Mucosa of stomach (tissue), 1 donor: ENCODE measurements at regions not wholly inside any gene's neighbourhood (a gene's known extent, or its start where the extent isn't known, plus 50 kb on each side); places are given as distances from the start of the nearest gene placed in this dataset.

Experiments used
- H3K27me3 ChIP-seq: one replicate; pipeline ENCODE4 v1.7.0; 2013; ENCODE audit warnings: mild to moderate bottlenecking, low read length; ENCODE audit not compliant: control insufficient read depth, insufficient read depth
- H3K36me3 ChIP-seq: one replicate; pipeline ENCODE4 v1.7.0; 2013; ENCODE audit warnings: low read length; ENCODE audit not compliant: control insufficient read depth, insufficient read depth
- H3K4me1 ChIP-seq: one replicate; pipeline ENCODE4 v1.7.0; 2013; ENCODE audit warnings: mild to moderate bottlenecking, low read length; ENCODE audit not compliant: control insufficient read depth, insufficient read depth
- H3K4me3 ChIP-seq: one replicate; pipeline ENCODE4 v1.7.0; 2013; ENCODE audit warnings: low read length
- H3K9ac ChIP-seq: one replicate; pipeline ENCODE4 v1.7.0; 2013; ENCODE audit warnings: mild to moderate bottlenecking, low read length, moderate library complexity
- H3K9me3 ChIP-seq: one replicate; pipeline ENCODE4 v1.7.0; 2013; ENCODE audit warnings: mild to moderate bottlenecking, low read length, moderate library complexity; ENCODE audit not compliant: control insufficient read depth
- donor health status: Pancreatic carcinoma.

- no peaks in the 10 kb centered on the region for H3K36me3 ChIP-seq
- H3K9me3 ChIP-seq, result no peaks in the 10 kb centered on the region
- H3K27me3 ChIP-seq, result no peaks in the 10 kb centered on the region
- H3K4me1 ChIP-seq, result no peaks in the 10 kb centered on the region
- H3K9ac ChIP-seq, result no peak overlapping the region
- no peak overlapping the region for H3K4me3 ChIP-seq
Measured at GRCh38 chr2:188092734-188093133, 198.9 kb upstream of the GULP1 start.

DNA sequence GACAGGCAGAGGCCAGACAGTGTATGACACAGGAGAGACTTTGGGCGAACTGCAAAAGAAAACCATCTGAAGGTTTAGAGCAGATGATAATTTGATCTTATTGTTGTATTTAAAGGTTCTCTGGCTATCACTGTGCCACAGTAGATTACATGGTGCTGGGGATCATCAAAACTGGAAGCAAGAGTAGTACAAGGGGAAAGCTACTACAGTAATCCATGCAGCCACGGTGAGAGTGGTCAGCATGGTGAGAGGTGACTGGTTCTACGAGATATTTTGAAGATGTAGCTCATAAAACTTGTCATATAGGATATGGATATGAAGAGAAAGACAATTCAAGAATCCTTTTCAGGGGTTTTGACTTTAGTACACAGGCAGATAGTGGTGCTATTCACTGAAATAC, 194.8 kb upstream of the GULP1 start:
- Histone ChIP-seq H3K27me3 (no peaks in the 10 kb centered on the region), H3K9me3 (no peaks in the 10 kb centered on the region), H3K36me3 (no peaks in the 10 kb centered on the region), H3K4me3 (no peak overlapping the region), H3K4me1 (no peaks in the 10 kb centered on the region), H3K9ac (no peak overlapping the region)

- Histone ChIP-seq H3K9me3 (no peaks in the 10 kb centered on the region), H3K4me1 (no peaks in the 10 kb centered on the region), H3K9ac (no peak overlapping the region), H3K36me3 (no peaks in the 10 kb centered on the region), H3K27me3 (no peaks in the 10 kb centered on the region), H3K4me3 (no peak overlapping the region)
Measured at GRCh38 chr2:188102881-188103280, 188.8 kb upstream of the GULP1 start.

- no peaks in the 10 kb centered on the region for H3K36me3 ChIP-seq
- H3K27me3 ChIP-seq, result no peaks in the 10 kb centered on the region
- H3K9me3 ChIP-seq, result no peaks in the 10 kb centered on the region
- no peak overlapping the region for H3K9ac ChIP-seq
- H3K4me1 ChIP-seq, result no peaks in the 10 kb centered on the region
- H3K4me3 ChIP-seq, result no peak overlapping the region
Measured at GRCh38 chr2:188114014-188114413, 177.7 kb upstream of the GULP1 start.

GRCh38 chr2:188117706-188118105, 174.0 kb upstream of the GULP1 start:
- Histone ChIP-seq H3K27me3 (no peaks in the 10 kb centered on the region), H3K36me3 (no peaks in the 10 kb centered on the region), H3K4me3 (no peak overlapping the region), H3K4me1 (no peaks in the 10 kb centered on the region), H3K9me3 (no peaks in the 10 kb centered on the region), H3K9ac (no peak overlapping the region)

DNA sequence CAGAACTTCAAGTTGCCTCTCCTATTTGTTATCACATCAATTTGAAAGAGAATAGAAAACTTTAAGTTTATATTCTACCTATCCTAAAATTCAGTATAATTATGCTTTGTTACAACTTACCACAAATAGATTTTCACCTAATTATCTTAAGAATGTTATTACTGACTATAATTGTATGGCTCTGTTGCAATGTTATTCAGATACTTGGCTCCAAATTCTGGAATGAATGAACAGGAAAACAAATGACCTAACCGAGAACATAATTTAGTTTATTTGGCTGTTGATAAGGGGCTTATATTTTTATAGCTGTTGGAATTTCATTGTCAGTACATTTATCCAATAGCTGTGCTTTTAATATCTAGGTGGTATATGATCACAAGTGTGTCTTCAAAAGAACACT, 173.2 kb upstream of the GULP1 start:
- Histone ChIP-seq H3K4me1 (no peaks in the 10 kb centered on the region), H3K27me3 (no peaks in the 10 kb centered on the region), H3K36me3 (no peaks in the 10 kb centered on the region), H3K9me3 (no peaks in the 10 kb centered on the region), H3K4me3 (no peak overlapping the region), H3K9ac (no peak overlapping the region)

GRCh38 chr2:188119112-188119838, 172.4 kb upstream of the GULP1 start:
- H3K36me3 ChIP-seq, result no peaks in the 10 kb centered on the region
- H3K9me3 ChIP-seq, result no peaks in the 10 kb centered on the region
- H3K9ac ChIP-seq, result no peak overlapping the region
- no peaks in the 10 kb centered on the region for H3K27me3 ChIP-seq
- no peak overlapping the region for H3K4me3 ChIP-seq
- H3K4me1 ChIP-seq, result no peaks in the 10 kb centered on the region

DNA sequence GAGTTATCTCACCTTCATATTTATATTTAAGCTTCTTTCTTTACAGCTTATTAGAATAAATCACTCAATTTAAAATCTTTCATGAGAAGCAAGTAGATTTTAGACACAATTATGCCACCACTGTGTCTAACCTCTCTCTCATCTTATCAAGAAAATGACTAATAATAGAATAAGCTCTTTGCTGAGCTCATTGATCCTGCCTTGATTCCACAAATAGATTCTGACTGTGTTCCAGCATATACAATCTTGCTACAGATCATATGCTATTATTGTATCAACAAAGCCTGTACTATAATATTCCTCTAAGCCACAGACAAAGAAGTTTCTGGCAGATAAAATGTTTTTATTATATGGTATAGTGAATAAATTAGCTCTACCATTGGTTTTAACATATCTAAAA, 168.7 kb upstream of the GULP1 start:
- no peaks in the 10 kb centered on the region for H3K4me1 ChIP-seq

GRCh38 chr2:188129677-188130076, 162.0 kb upstream of the GULP1 start:
- no peaks in the 10 kb centered on the region for H3K36me3 ChIP-seq
- no peaks in the 10 kb centered on the region for H3K9me3 ChIP-seq
- H3K4me1 ChIP-seq, result no peaks in the 10 kb centered on the region
- H3K4me3 ChIP-seq, result no peak overlapping the region
- H3K9ac ChIP-seq, result no peak overlapping the region
- no peaks in the 10 kb centered on the region for H3K27me3 ChIP-seq

More for the DNA sequence above, 168.7 kb upstream of the GULP1 start:
- no peak overlapping the region for H3K4me3 ChIP-seq
- H3K9me3 ChIP-seq, result no peaks in the 10 kb centered on the region
- no peaks in the 10 kb centered on the region for H3K27me3 ChIP-seq
- no peaks in the 10 kb centered on the region for H3K36me3 ChIP-seq
- no peak overlapping the region for H3K9ac ChIP-seq

DNA sequence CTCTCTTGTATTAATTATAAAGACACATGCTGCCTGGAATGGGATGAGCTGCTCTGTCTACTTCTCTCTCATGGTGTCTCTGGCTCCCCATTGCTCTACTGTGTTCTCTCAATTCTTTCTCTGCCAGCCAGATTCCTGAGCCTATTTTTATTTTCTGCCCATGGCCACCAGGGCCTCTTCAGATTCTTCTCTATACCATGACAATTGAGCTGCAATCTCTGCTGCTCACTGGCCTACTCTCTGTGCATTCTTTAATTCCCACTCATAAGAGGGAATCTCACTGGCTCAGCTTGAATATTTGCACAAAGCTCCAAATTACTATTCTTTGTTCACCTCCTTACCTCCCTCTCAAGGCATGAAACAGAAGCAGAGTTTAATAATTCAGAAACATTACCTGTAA, 161.4 kb upstream of the GULP1 start:
- H3K36me3 ChIP-seq, result no peaks in the 10 kb centered on the region
- no peak overlapping the region for H3K9ac ChIP-seq
- H3K4me3 ChIP-seq, result no peak overlapping the region
- no peaks in the 10 kb centered on the region for H3K9me3 ChIP-seq
- H3K27me3 ChIP-seq, result no peaks in the 10 kb centered on the region
- H3K4me1 ChIP-seq, result no peaks in the 10 kb centered on the region

- Histone ChIP-seq H3K9ac (no peak overlapping the region), H3K4me1 (no peaks in the 10 kb centered on the region), H3K9me3 (no peaks in the 10 kb centered on the region), H3K36me3 (no peaks in the 10 kb centered on the region), H3K27me3 (no peaks in the 10 kb centered on the region), H3K4me3 (no peak overlapping the region)
Measured at GRCh38 chr2:188131281-188131680, 160.4 kb upstream of the GULP1 start.

DNA sequence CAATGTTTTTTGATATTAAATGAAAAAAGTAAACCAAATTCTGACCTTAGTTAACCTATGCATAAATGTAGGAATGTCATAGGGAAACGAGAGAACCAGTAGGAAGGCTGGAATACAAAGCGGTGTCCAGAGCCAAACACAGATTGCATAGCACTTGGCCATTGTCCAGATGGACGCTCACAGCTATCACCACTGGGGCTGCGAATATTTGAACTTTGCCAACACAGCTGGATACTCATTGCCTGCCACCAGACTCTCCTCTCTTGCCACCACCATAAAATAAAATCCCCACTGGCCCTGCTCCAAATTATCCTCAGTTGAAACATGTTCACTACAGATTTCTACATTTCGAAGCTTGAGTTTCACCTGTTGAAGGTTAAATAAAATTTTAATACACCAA, 159.3 kb upstream of the GULP1 start:
- H3K9ac ChIP-seq, result no peak overlapping the region
- H3K4me3 ChIP-seq, result no peak overlapping the region
- no peaks in the 10 kb centered on the region for H3K36me3 ChIP-seq
- H3K27me3 ChIP-seq, result no peaks in the 10 kb centered on the region
- no peaks in the 10 kb centered on the region for H3K9me3 ChIP-seq
- no peaks in the 10 kb centered on the region for H3K4me1 ChIP-seq

DNA sequence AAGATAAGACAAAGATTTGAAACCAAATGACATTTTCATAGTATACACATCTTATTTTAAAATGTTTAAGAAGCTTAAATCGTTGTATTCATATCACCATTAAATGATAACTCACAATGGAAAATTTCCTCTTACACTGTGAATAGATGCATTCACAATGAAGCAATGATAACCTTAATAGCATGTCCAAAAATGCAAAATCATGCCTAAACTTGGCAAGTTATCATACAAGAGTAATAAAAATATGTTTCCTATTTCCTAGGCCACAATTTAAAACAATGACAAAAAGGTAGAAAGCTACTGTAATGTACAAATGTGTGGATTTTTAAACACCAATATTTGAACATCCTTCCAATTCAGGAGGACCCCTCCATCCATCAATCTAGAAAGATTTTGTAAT, 157.4 kb upstream of the GULP1 start:
- H3K9ac ChIP-seq, result no peak overlapping the region
- H3K4me3 ChIP-seq, result no peak overlapping the region
- H3K27me3 ChIP-seq, result no peaks in the 10 kb centered on the region
- H3K4me1 ChIP-seq, result no peaks in the 10 kb centered on the region
- H3K36me3 ChIP-seq, result no peaks in the 10 kb centered on the region
- H3K9me3 ChIP-seq, result no peaks in the 10 kb centered on the region
